CMK (cell line): ENCODE measurements at regions not wholly inside any gene's neighbourhood (a gene's known extent, or its start where the extent isn't known, plus 50 kb on each side); places are given as distances from the start of the nearest gene placed in this dataset.

Source experiments
- DNase-seq: peaks from one replicate; pipeline ENCODE4 v3.0.0-alpha.2; 2010; ENCODE audit warnings: low read depth

DNA sequence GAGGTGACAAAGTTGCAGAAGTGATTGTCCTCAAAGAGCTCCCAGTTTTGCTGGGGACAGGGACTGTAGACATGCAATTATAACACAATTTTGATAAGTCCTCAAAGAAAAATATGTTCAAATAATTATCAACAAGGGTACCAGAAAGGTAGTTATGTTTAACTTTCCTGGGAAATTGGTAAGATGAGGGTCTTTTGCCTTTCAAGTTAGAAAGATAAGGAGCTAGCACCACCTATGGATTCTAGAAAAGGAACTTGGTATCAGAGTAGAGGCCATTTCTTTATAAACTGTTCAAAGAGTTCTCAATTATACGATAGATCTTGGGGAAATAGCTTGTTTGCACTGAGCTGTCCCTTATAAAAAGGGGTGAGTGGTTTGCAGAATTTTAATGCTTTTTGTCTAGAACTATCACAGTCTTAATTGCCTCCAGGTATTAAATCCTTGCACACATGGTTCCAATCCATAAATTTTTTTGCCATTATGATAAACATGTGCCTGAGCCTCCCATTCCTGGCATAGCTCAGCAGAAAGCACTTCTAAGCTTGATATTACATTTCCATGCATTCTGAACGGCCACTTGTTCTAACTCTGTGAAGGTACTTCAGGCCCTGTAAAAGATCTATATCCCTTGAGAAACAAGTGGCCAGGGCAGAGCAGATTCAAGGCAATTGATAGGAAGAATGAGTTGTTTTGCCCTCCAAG is 247.5 kb upstream of the LRIG1 start:
- DNase-seq, result no peak

DNA sequence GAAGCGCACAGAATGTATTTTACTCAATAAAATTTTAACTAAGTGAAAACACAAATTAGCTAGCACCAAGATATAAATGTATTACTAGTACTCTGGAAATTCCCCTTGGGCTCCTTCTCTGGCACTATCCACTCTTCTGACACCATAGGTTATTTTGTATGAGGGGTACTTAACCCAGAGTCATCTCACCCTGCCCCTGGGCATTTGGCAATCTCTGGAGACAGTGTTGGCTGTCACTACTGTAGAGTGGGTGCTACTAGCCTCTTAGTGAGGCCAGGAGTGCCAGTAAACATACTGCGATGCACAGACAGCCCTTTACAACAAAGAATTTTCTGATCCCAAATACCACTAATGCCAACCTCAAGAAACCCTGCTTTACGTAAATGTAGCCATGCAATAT is 246.3 kb upstream of the KBTBD8 start:
- DNase-seq, result no peak

DNA sequence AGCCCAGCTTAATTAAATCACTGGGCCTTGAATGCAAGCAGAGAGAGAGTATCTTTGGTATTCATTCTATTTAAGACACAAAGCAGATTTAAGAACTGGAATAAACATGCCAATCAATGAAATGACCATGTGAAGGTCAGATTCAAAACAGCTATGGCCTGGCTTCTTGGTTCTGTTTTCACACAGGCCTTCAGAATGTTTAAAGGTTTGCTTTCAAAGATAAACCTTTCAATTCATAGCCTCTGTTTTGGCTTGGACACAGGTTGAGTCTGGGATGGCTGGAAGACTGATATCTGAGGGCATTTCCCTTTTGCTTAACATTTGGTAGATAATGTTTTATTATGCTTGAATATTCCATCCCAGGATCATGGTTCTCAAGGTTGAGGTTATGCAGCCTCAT is 244.4 kb upstream of the KBTBD8 start:
- DNase-seq, result no peak

DNA sequence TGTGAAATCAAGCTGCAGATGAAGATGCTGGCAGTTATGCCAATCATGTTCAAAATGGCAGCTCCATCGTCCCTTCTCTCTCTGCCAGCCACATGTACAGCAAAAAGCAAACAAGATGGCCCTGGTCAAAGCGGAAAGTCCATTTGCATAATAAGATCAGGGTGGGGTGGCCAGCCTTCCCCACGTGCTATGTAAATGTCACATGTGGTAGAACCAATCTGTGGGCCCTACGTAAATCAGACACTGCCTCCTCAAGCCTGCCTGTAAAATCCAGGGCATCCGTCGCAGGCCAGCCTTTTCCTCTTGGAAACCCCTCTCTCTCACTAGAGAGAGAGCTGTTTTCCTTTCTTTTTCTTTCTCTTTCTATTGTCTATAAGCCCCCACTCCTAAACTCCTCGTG is 243.5 kb upstream of the KBTBD8 start:
- no peak for DNase-seq

DNA sequence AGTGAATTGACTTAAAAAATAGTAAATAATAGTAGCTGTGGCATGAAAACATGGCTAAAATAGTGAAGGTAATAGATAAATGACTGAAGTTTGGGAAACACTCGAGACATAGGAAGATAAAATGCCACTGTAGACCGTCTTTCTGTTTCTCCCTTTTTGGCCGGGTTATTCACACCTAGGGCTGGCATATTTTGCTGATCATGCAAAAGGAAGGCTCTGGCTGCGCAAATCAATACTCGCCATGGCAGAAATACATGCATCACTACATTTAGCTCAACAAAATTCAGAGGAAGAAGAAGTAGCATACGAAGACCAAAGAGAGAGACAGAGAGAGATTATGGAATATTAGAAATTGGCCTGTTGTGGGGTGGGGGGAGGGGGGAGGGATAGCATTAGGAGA is 242.2 kb upstream of the KBTBD8 start:
- no peak for DNase-seq

DNA sequence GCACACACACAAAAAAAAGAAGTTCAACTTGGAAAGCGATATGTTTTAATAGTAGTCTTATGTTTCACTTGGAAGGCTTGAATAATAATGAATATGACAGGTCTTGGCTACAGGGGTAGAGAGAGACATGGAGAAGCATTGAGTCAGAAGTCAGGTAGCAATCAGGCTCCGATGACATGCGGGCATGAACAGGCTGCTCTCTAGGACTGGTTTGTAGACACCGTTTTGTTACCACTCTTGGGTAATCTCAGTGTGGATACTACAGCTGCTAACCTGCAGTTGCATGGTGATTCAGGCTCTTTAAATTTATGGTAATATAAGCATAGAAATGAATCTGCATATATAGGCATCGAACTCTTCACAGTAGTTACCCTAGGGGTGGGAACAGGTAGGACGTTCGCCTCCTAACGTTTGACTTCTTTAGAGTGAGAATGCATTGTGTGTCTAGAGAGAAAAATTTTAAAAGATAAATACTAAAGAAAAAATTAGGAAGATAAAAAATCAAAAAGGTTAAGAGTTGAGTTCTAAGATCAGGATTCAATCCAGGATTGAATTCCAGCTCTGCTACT is 241.6 kb upstream of the KBTBD8 start:
- DNase-seq, result no peak

DNA sequence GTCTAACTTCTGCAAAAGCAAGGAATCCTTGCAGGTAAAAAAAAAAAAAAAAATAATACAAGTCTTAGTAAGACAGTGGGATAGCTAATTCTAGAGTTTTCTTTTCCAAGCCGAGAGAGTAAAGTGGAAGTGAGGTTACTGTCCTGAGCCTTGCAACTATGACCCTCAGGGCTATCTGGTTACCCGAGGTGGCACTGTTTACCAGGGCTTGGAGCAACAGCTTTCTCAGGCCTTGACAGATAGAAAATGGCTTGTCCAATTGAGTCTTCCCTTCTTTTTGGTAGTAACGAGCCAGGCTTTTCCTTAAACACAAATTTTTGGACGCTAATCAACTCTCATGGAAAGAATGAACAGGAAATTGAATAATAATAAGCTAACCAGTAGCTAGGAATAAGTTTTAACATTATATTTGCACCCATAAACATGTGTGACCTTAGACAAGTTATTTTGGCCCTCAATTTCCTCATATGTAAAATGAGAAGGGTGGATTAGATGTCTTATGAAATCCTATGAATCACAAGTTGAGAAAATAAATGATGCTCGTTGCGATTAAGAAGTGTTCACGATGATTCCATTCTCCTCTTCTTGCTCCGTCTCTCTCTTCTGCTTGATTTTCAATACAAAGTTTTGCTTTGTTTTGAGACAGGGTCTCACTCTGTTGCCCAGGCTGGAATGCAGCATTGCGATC is 236.9 kb upstream of the KBTBD8 start:
- DNase-seq, result no peak

DNA sequence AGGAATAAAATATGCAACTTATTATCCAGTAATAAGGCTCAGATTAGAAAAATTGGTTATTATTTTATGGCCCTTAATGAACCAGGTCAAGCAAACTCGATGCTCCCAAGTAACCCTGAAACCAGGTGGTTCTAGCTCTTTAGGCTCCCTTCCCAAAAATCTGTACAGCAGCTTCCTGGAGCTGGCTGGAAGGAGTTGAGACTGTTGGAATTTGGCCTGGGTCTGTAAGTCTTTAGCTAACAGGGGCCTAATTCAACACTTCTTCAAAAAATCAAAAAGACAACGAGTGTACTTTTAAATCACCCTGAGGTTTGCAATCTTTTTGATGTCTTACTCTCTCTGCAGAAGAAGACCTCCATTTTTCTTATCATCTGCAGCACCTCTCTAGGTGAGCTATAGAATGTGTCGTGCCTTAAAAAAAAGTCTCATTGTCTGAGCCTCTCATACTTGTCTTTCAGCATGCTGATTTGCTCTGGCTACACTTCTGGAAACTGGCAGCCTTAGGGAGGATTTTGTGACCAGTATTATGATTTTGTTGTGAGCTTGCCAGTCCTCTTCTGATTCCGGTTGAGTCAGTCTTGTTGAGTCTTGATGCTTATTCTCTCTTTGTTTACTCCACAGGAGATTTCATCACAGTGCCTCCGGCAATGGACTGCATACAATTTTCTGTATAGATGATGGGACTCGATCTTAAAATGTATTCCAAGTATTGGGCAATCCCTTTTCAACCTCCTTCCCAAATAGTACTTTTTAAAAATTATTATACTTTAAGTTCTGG is 235.0 kb upstream of the KBTBD8 start:
- DNase-seq, result no peak

DNA sequence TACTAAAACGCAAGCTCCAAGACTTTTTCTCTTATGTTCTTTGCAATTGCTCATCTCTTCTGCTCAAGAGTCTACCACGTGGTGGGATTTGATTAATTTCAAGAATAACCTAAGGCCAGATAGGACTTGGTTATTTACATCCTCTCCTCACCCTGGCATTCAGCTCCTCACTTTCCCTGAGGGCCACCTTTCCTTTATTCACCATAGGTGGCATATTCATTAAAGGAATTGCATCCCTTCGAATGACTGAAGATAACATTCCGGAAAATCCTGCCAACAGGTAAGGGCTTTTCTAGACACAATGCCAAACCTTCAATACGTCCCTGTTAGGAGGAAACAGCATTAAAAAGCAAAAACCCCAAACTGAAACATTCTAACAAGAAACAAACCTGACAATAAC is 220.0 kb upstream of the KBTBD8 start:
- DNase-seq, result no peak

DNA sequence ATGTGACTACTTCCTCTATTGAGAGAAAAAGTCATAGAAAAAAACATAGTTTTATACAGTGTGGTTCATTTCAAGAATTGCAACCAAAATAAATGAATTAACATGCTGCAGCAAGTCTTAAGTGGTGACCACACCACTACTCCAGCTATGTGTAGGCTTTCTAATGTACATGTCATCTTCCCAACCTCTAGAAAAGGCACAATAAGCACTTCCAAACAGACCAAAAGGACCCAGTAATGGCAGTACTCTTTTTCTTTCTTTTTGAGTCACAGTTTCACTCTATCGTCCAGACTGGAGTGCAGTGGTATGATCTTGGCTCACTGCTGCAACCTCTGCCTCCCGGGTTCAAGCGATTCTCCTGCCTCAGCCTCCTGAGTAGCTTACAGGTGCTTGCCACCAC is 219.3 kb upstream of the KBTBD8 start:
- DNase-seq, result no peak

DNA sequence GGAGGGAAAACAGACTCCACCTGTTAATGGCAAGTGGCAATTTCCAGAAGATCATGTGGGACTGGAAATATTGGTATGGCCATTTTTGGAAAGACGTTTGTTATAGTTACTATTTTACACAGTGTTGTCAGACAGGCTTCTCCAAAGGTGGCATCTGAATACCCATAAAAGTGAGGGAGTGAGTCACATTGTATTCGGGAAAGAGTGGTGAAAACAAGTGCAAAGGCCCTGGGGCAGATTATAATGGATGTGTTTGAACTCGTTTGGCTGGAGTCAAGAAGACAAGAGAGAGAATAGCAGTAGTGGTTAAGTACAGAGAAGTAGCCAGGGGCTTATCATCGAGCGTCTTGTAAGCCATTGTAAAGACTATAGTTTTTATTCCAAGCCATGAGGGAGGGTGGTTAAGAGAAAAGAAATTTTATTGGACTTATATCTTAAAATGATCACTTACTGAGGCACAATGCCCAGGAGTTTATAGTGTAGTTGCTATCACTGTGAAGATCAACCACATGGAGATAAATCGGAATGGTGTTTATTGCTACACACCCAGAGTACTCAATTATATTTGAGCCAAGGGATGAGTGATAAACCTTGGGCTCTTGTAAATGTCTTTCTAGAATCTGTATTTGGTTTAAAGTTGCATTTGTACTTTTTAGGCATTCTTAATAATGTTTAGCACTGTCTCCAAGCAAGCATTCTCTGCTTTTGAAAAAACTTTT is 212.8 kb upstream of the KBTBD8 start:
- DNase-seq, result no peak

DNA sequence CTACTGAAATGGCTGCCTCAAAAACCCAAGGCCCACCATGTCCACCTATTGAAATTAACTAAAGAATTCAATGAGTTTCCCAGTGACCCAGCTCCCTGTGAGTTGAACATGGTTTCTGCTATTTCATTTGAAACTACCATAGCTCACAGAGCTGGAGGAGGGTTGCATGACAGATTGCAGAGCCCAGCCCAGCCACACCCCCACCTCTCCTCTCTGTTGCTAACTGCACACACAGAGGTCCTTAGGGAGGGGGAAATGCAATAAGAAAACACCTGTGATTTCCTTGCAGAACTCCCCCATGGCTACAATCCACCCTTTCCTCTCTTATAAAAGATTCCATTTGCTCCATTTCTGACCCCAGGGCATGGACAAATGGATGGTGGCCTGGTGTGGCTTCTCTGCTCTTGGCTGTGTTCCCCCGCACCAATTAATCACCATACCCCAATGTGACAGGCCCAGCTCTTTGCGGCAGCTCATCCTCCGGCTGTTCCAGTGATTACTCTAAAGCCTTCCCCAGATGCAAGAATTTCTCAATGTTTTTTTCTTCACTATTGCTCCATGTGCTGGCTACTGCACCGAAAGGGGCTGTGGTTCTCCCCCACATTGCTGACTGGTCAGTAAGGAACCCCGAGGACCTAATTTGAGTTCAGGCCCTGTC is 208.4 kb upstream of the KBTBD8 start:
- DNase-seq, result no peak

DNA sequence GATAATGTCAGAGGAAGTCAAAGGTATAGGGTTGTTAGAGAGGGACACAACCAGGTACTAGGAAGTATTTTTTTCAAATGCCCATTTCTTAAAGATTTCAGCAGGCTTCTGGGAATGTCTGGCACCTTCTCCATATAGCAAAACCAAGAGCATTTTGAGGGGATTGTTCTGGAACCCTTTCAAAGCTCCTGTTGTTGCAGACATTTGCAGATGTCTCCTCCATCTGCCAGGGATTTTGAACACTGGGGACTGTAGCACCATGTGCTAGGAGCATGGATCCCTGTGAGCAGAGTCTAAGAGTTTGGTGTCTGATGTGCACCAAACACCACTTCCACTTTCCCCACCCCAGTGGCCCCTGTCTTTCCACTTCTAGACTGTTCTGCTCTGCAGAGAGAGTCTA is 206.0 kb upstream of the KBTBD8 start:
- DNase-seq, result no peak

DNA sequence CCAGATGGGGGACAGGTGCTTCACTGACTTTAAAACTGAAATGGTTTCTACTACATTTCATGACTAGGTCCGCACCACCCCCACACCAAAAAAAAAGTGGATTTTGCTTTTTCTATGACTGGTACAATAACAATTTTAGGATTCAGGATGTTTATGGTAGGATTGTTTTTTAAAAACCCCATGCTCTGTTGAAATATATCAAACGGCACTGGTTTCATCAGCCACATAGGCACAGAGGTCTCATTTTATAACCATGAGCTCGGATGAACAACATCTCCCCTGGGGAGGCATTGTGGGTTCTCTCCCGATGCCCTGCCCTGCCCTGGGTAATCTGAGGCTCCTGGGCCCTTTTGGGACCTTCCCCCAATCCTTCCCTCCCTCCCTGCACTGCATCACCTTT is 202.7 kb upstream of the KBTBD8 start:
- DNase-seq, result no peak

DNA sequence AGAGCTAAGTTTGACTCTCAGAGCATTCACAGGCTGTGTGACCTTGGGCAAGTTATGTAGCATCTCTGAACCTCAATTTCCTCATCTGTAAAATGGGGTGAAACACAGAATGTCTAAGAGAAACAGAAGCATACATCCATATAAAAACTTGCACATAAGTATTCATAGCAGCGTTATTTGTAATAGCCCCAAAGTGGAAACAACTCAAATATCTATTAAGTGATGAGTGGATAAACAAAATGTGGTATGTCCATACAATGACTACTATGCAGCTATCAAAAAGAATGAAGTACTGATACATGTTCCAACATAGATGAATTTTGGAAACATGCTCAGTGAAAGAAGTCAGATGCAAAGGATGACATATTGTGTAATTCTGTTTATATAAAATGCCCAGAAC is 201.8 kb upstream of the KBTBD8 start:
- DNase-seq, result no peak

DNA sequence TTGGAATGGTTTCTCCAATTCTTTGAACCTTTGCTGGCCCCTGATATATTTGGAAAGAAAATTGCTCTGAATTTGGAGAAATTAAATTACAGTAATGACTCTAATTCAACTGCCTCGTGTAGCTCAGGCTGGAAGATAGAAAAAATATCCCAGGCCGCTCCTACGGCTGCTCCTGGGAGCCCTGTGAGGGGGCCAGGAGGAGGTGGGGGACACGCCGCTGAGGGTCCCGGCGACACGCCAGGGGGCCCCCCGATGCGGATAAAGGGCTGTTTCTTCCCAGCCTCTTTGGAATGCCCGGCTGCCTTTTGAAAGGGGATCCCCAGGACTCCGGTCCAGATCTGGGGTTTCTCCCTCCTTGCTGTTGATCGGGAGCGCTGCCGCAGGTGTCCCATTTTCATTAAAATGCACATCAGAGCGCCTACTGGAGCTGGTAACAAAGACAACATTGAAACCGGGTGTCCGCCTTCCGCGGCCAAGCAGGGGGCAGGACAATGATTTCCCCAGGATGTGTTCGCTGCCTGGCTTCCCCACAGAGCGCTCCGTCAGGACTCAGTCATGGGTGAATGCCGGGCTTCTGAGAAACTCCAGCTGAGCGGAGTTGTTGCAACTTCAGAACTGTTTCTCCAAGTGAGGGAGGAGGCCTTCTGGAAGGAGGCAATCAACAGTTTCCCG is 200.1 kb upstream of the KBTBD8 start:
- DNase-seq, result no peak

DNA sequence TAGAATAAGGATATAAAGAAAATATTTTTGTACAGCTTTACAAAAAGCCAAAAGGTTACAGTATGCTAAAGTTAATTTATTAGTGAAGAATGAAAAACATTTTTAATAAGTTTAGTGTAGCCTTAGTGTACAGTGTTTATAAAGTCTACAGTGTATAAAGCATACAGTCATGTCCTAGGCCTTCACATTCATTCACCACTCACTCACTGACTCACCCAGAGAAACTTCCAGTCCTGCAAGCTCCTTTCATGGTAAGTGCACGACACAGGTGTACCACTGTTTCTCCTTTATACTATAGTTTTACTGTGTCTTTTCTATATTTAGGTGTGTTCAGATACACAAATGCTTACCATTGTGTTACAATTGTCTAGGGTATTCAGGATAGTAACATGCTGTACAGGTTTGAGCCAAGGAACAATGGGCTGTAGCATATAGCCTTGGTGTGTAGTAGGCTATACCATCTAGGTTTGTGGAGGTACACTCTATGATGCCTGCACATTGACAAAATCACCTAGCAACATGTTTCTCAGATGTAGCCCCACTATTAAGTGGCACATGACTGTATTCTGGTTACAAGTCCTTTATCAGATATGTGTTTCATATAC is 197.1 kb upstream of the KBTBD8 start:
- DNase-seq, result no peak

DNA sequence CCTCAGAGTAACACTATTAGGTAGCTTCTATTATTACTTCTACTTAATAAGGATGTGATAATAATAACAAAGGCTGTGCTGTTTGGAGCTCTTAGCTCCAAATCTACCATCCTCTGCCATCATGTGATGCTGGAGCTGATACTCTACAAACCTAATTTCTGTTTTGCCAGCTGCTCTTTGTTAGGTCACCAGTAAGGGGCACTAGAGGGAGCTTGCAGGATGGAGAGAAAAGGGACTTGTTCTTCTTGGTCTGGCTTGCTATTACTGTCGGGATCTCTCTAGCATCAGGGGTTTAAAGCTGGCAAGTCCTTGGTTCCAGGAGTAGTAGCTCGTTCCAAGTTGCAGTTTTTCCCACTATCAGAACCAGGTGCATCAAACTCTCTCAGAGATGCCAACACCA is 194.9 kb upstream of the KBTBD8 start:
- no peak for DNase-seq

DNA sequence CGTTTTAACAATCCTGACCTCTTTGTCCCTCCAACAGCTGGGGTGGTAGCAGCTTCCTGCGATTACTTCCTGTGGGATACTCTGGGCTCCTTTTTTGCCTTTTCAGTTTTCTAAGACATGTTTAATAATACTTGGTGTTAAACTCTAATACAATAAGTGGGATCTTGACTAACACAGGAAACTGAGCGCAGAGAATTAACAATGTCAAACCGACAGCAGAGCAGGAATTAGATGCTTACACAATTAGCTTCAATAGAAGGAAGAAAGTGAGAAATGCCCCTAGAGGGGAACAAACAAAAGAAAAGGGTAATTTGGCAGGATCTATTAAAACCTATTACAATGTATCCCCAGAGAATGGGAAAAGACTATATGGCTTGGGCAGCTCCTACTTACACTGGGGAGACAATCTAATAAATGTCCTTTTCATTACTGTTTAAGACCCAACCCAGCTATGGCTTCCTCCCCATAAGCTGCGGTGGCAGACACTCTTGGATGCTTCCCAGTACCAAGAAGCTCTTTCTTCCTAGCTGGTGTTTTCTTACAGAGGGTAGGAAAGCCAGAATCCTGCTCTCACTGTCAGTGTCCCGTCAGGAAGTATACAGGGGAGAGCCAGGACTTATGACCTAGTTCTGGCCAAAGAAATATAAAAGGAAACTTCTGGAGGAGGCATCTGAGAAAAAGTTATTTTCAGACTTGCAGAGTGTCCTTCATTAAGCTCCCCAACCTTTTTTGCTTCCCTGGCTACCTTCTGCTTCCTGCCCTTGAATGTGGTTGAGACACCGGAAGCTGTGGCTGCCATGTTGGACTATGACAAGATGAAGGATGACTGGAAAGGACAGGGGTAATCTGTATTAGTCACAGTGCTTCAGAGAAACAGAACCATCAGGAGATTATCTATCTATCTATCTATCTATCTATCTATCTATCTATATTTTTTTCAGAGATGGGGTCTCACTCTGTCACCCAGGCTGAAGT is 194.1 kb upstream of the KBTBD8 start:
- DNase-seq, result no peak
